H9 (cell line): ENCODE measurements at regions not wholly inside any gene's neighbourhood (a gene's known extent, or its start where the extent isn't known, plus 50 kb on each side); places are given as distances from the start of the nearest gene placed in this dataset.

Experiments used
- DNase-seq: peaks from one replicate; pipeline ENCODE4 v3.0.0-alpha.2; 2017
- H2AFZ ChIP-seq: one replicate; pipeline ENCODE4 v1.6.1; 2013; ENCODE audit warnings: mild to moderate bottlenecking, low read length, control low read depth, moderate library complexity
- H2AK5ac ChIP-seq: 2 replicates; pipeline ENCODE4 v1.6.1; 2013; ENCODE audit warnings: low read length, control low read depth, mixed read lengths; ENCODE audit not compliant: insufficient read length
- H2BK120ac ChIP-seq: one replicate; pipeline ENCODE4 v1.6.1; 2013; ENCODE audit warnings: low read depth, mild to moderate bottlenecking, low read length, control low read depth, inconsistent platforms; ENCODE audit not compliant: poor library complexity, severe bottlenecking
- H2BK12ac ChIP-seq: 2 replicates; pipeline ENCODE4 v1.6.1; 2013; ENCODE audit warnings: low read length, control low read depth, mixed read lengths, low read depth; ENCODE audit not compliant: insufficient read length
- H2BK15ac ChIP-seq: 2 replicates; pipeline ENCODE4 v1.6.1; 2013; ENCODE audit warnings: low read depth, low read length, control low read depth
- H2BK20ac ChIP-seq: one replicate; pipeline ENCODE4 v1.6.1; 2013; ENCODE audit warnings: low read depth, mild to moderate bottlenecking, low read length, control low read depth, inconsistent platforms; ENCODE audit not compliant: poor library complexity, severe bottlenecking
- H2BK5ac ChIP-seq: 2 replicates; pipeline ENCODE4 v1.6.1; 2013; ENCODE audit warnings: low read length, control low read depth, mixed read lengths; ENCODE audit not compliant: insufficient read length
- H3K14ac ChIP-seq: 2 replicates; pipeline ENCODE4 v1.6.1; 2013; ENCODE audit warnings: low read length, control low read depth; ENCODE audit not compliant: insufficient read depth
- H3K18ac ChIP-seq: 2 replicates; pipeline ENCODE4 v1.6.1; 2013; ENCODE audit warnings: low read depth, mild to moderate bottlenecking, mixed read lengths, low read length, control low read depth; ENCODE audit not compliant: insufficient read length
- H3K23ac ChIP-seq: 2 replicates; pipeline ENCODE4 v1.6.1; 2013; ENCODE audit warnings: low read length, control low read depth, mixed read lengths, low read depth; ENCODE audit not compliant: insufficient read length
- H3K23me2 ChIP-seq: 2 replicates; pipeline ENCODE4 v1.6.1; 2013; ENCODE audit warnings: low read depth, mild to moderate bottlenecking, mixed read lengths, low read length, control low read depth; ENCODE audit not compliant: insufficient read length, poor library complexity, severe bottlenecking
- H3K27ac ChIP-seq: 2 replicates; pipeline ENCODE4 v1.5.1; 2013; ENCODE audit warnings: low read length, control low read depth, mixed read lengths, low read depth; ENCODE audit not compliant: insufficient read length
- H3K27me3 ChIP-seq: 2 replicates; pipeline ENCODE4 v1.6.1; 2013; ENCODE audit warnings: low read length, control low read depth, inconsistent platforms; ENCODE audit not compliant: insufficient read depth
- H3K4ac ChIP-seq: 2 replicates; pipeline ENCODE4 v1.6.1; 2013; ENCODE audit warnings: low read depth, mild to moderate bottlenecking, control low read depth, inconsistent platforms, low read length, moderate library complexity
- H3K4me1 ChIP-seq: 2 replicates; pipeline ENCODE4 v1.6.1; 2013; ENCODE audit warnings: low read length, control low read depth, inconsistent platforms; ENCODE audit not compliant: insufficient read depth
- H3K4me2 ChIP-seq: 2 replicates; pipeline ENCODE4 v1.6.1; 2013; ENCODE audit warnings: low read length, control low read depth, mixed read lengths; ENCODE audit not compliant: insufficient read length, insufficient read depth
- H3K56ac ChIP-seq: 2 replicates; pipeline ENCODE4 v1.6.1; 2013; ENCODE audit warnings: low read depth, mild to moderate bottlenecking, mixed read lengths, low read length, control low read depth; ENCODE audit not compliant: insufficient read length
- H3K79me1 ChIP-seq: 2 replicates; pipeline ENCODE4 v1.6.1; 2013; ENCODE audit warnings: low read depth, mild to moderate bottlenecking, moderate library complexity, low read length, control low read depth, inconsistent platforms; ENCODE audit not compliant: insufficient read depth, poor library complexity, severe bottlenecking
- H3K79me2 ChIP-seq: 2 replicates; pipeline ENCODE4 v1.6.1; 2013; ENCODE audit warnings: low read length, control low read depth, inconsistent platforms; ENCODE audit not compliant: insufficient read depth
- H3K9ac ChIP-seq: 2 replicates; pipeline ENCODE4 v1.6.1; 2013; ENCODE audit warnings: low read length, control low read depth, mixed read lengths; ENCODE audit not compliant: insufficient read length; ENCODE audit errors: extremely low read depth
- H3K9me3 ChIP-seq: one replicate; pipeline ENCODE4 v1.6.1; 2013; ENCODE audit warnings: low read depth, low read length, inconsistent platforms; ENCODE audit not compliant: control insufficient read depth
- H3T11ph ChIP-seq: one replicate; pipeline ENCODE4 v1.6.1; 2013; ENCODE audit warnings: mild to moderate bottlenecking, low read length, control low read depth, inconsistent platforms
- H4K20me1 ChIP-seq: one replicate; pipeline ENCODE4 v1.6.1; 2013; ENCODE audit not compliant: control insufficient read depth, insufficient read length, insufficient read depth
- H4K5ac ChIP-seq: 2 replicates; pipeline ENCODE4 v1.6.1; 2013; ENCODE audit warnings: low read depth, mild to moderate bottlenecking, mixed read lengths, low read length, control low read depth; ENCODE audit not compliant: insufficient read length
- H4K8ac ChIP-seq: replicated peaks from 2 replicates; pipeline ENCODE4 v1.6.1; 2013; ENCODE audit warnings: low read length, control low read depth, mixed read lengths, low read depth; ENCODE audit not compliant: insufficient read length
- H4K91ac ChIP-seq: 2 replicates; pipeline ENCODE4 v1.6.1; 2013; ENCODE audit warnings: low read depth, mild to moderate bottlenecking, moderate library complexity, mixed read lengths, low read length, control low read depth; ENCODE audit not compliant: insufficient read length
- H3K27ac Mint-ChIP-seq, 3 experiments: 2 replicates in 2 of 3; 3 replicates in 1 of 3; pipeline ENCODE4 v1.8.0; 2020 to 2021; ENCODE audit warnings: mixed read lengths in 3 of 3, mild to moderate bottlenecking in 1 of 3, moderate library complexity in 1 of 3
- H3K27me3 Mint-ChIP-seq: 2 replicates; pipeline ENCODE4 v1.8.0; 2021; ENCODE audit warnings: low read depth, mild to moderate bottlenecking, moderate library complexity, mixed read lengths
- H3K36me3 Mint-ChIP-seq, 3 experiments: 2 replicates in 2 of 3; 3 replicates in 1 of 3; pipeline ENCODE4 v1.8.0; 2020 to 2021; ENCODE audit warnings: low read depth in 3 of 3, mixed read lengths in 3 of 3; ENCODE audit not compliant: insufficient read depth in 1 of 3
- H3K4me1 Mint-ChIP-seq, 2 experiments: 2 replicates each; pipeline ENCODE4 v1.8.0; 2020; ENCODE audit warnings: mixed read lengths in 2 of 2
- H3K4me3 Mint-ChIP-seq, 2 experiments: 2 replicates in 1 of 2; 3 replicates in 1 of 2; pipeline ENCODE4 v1.8.0; 2020 to 2021; ENCODE audit warnings: mild to moderate bottlenecking in 2 of 2, mixed read lengths in 2 of 2, moderate library complexity in 1 of 2
- H3K9me3 Mint-ChIP-seq, 2 experiments: 2 replicates in 1 of 2; 3 replicates in 1 of 2; pipeline ENCODE4 v1.8.0; 2020; ENCODE audit warnings: mild to moderate bottlenecking in 2 of 2, mixed read lengths in 2 of 2, moderate library complexity in 1 of 2
- CTCF ChIP-seq: fragments of 200-600 bp; sonication (generic); conservative IDR thresholded peaks from 3 replicates; pipeline ENCODE4 v1.8.0; 2021; ENCODE audit warnings: antibody characterized with exemption, mild to moderate bottlenecking

- Mint-ChIP-seq H3K36me3 (peaks cover 0 to 4% (median 0%) of the 10 kb centered on the region in 3 experiments; a peak in 1 of 7 replicates), H3K4me1 (no peaks in the 10 kb centered on the region), H3K27me3 (no peaks in the 10 kb centered on the region), H3K4me3 (no peak overlapping the region), H3K27ac (no peak overlapping the region), H3K9me3 (no peaks in the 10 kb centered on the region)
- Histone ChIP-seq H3K79me2 (no peaks in the 10 kb centered on the region), H3K27ac (no peak overlapping the region), H3K79me1 (no peaks in the 10 kb centered on the region), H3K4me2 (no peak overlapping the region), H2AFZ (no peak overlapping the region), H4K20me1 (no peaks in the 10 kb centered on the region), H2AK5ac (no peak overlapping the region), H3K23me2 (no peaks in the 10 kb centered on the region), H4K91ac (no peak overlapping the region), H3K9ac (no peak overlapping the region), H2BK5ac (no peak overlapping the region), H3K4me1 (no peaks in the 10 kb centered on the region), H2BK120ac (no peak overlapping the region), H4K8ac (no peak overlapping the region), H3K56ac (no peak overlapping the region), H2BK12ac (no peak overlapping the region), H3K4ac (no peak overlapping the region), H3K23ac (no peak overlapping the region), H3K9me3 (no peaks in the 10 kb centered on the region), H3K18ac (no peak overlapping the region), H2BK15ac (no peak overlapping the region), H3K27me3 (no peaks in the 10 kb centered on the region), H3K14ac (no peak overlapping the region), H3T11ph (no peak overlapping the region), H4K5ac (no peak overlapping the region), H2BK20ac (no peak overlapping the region)
- no peak for DNase-seq
- TF ChIP-seq CTCF, result no peak
Observed at GRCh38 chr10:20608503-20608902, 288.6 kb downstream of the NEBL start.
